GM21619 (cell line): ENCODE measurements at regions not wholly inside any gene's neighbourhood (a gene's known extent, or its start where the extent isn't known, plus 50 kb on each side); places are given as distances from the start of the nearest gene placed in this dataset.

ENCODE experiments used
- ATAC-seq: cut with Tn5 transposase; IDR thresholded peaks from one replicate; pipeline ENCODE4 v1.9.1; 2021; ENCODE audit not compliant: unreplicated experiment

DNA sequence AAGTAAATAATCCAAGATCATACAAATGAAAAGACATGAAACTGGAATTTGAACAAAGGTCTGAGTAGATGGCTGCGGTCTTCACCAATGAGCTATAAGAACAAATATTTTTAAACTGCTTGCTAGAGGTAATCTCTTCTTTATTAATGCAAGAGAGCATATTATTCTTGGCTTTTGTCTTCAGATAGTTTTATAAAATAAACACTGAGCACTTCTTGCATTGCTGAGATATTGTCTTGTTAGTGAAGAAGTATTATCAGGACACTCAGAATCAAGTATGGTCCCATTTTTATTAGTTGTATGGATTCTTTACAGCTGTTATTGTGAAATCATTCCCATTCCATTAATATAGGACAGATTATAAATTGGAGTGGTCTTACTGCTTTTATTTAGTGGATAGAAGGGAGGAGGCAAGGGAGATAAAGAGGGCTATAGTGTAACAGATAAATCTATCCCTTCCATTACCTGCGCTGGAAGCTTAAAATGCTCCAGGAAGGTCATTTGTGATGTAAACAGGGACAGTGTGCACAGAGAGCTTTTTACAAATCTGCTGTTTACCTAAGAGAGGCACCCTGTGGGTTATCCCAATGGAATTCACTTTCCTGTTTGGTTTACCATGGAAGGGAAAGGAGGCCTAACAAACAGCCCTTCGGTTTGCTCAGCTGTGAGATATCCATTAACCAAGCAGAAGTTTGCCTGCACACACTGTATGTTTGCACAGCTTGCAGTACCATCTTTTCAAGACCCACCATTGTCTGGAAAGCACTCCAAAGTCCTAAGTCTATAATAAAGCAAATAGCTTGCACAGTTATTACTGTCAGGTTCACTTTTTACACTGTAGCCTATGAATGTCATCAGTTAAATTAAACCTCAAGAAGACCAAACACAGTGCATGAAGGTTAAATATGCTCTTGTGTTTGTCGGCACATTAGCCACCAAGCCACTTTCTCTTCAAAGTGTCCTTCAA lies 347.7 kb upstream of the TGFBR2 start:
- ATAC-seq: no peak

DNA sequence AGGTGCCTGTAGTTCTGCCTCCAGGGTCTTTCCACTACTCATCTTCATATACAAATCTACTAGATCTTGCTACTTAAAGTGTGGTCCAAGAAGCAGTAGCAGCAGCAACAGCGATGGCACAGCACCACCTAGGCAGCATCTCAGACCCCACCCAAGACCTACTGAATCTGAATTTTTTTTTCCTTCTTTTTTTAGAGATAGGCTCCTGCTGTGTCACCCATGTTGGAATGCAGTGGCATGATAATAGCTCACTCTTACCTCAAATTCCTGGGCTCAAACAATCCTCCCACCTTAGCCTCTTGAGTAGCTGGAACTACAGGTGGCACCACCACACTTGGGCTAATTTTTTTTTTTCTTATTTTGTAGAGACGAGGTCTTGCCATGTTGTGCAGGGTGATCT lies 346.7 kb upstream of the TGFBR2 start:
- ATAC-seq: no peak

DNA sequence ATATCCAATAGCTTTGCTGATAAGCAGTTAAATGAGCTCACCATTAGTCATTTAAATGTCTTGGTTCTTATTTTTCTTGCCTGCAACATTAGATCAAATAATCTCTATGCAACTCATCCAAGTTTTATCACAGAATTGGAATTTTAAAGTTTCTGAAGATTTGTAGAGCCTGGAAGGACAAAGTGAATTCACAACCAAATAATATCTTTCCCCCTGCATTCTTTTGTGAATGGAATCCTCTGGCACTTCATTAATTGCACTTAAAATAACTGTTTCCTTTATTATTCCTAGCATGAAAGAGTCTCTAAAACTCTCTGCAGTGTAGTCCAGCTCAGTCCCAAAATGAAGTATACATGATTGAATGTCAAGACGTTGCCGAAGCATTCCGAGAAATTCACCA lies 345.6 kb upstream of the TGFBR2 start:
- no peak for ATAC-seq

DNA sequence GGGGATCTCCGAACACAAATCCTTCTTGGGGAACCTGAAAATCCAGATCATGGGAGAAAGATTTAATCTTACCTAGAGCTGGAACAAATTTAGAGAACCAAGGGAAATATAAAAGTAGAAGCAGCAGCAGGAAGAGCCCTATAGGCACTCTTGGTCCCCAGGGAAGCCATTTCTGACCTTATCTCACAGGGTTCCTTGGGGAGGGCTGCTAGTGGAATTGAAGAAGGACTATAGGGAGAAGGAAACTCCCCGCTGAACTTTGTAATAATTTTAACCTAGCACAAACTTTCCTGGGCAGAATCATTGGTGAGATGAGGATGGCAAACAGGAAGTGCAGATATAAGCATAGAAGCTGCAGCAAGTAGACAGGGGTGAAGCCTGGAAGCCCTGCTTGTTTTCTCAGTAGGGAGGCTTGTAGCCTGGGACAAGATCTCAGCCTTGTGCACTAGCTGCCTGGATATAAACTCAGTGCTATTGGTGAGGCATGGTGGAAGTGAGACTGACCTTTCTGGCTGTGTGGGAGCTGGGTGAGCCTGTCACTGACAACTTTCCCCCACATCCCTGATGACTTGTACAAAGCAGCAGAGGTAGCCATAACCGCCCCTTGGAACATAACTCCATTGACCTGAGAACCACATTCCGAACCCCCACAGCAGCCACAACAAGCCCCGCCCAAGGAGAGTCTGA lies 343.0 kb upstream of the TGFBR2 start:
- no peak for ATAC-seq

DNA sequence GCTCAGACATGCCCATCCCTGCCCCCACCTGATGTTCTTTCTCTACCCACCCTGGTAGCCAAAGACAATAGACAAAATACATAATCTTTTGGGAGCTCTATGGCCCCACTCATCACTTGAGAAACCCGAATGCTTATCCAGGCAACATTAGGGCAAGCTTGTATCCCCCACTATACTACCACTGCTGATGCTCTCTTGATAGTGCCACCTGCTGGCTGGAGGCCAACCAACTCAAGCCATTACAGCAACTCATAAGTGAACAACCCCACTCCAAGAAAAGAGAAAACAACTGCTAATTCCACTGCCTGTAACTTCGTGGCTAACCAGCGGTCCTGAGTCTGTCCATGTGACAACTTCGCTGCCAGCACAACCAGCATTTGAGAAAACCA lies 342.5 kb upstream of the TGFBR2 start:
- ATAC-seq: no peak

DNA sequence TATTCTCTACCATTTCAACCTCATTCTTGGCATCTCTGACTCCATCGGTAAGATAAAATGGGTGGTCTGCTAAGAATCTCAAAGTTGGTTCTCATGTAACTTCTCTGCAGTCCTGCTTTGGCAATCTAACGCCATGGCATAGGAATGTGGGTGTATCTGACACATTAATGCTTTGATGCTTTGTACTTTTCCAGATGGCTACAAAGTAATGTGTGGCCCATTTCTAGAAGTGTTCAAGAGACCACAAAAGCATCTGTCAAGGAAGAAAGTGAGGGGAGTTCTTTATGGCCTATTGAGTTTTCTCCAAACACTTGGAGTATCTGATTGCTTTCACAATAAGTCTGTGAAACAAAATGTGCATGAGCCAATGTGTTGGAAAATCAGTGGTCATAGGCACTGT lies 339.9 kb upstream of the TGFBR2 start:
- no peak for ATAC-seq

DNA sequence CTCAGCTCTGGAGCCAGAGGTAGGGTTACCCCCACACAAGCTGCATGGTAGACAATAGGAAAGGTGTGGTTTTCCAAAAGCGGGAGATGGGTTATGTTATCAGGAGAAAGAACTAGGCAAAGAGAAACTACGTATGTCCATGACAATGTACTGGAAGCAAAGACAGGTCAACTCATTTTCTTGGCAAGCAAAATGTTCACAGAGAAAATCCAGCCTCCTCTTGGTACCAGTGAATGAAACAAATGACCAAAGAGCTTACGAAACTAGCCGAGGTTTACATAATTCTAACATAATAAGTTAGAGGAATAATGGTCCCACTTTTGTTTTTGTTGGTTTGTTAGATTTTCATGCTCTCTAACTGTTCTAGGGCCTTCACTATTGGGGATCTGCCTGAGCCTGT lies 338.1 kb upstream of the TGFBR2 start:
- no peak for ATAC-seq

DNA sequence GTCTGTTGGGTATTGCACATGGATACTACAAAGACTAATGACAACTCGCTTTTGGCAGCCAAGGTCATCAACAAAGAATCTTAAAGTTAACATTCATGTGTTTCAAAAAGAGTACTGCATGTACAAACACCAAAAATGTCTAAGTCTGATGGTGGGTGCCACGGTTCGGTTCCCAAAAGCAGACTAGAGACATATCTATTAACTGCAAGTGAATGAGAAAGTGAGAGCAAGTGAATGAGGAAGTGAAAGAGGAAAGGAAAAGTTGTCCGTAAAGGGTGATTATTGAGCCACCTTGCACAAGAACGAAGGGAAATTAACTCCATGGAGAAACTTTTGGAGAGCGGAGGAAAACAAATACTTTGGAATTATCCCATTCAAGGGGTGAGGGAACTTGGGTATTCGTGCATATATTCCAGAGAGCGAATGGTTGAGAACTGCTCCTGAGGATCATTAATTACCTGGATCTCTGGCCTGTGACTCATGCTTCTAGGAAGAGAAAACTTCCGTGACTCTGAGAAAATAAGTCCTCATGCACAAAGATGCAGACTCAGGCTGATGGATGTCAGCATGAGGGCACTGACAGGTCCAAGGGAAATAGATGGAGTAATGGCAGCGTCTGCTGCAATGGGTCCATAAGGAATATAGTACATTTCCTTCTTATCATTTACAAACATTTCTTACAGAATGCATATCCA lies 336.5 kb upstream of the TGFBR2 start:
- ATAC-seq: no peak

DNA sequence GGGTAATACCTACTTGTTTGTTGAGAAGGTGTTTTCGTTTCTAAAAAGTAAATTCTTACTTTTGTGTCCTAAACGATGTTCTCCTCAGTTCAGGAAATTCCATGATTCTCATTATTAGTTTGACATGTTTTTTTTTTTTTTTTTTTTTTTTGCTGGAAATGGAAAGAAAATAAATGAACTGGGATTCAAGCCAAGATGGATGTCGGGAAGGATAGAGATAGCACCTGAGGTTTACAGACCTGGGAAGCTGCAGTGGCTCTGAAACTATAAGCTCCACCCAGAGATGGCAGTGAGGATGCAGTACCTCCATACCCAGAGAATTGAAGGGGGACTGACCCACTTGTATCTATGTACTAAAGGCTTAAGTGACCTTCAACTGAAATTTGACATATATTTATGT lies 334.6 kb upstream of the TGFBR2 start:
- ATAC-seq: no peak

DNA sequence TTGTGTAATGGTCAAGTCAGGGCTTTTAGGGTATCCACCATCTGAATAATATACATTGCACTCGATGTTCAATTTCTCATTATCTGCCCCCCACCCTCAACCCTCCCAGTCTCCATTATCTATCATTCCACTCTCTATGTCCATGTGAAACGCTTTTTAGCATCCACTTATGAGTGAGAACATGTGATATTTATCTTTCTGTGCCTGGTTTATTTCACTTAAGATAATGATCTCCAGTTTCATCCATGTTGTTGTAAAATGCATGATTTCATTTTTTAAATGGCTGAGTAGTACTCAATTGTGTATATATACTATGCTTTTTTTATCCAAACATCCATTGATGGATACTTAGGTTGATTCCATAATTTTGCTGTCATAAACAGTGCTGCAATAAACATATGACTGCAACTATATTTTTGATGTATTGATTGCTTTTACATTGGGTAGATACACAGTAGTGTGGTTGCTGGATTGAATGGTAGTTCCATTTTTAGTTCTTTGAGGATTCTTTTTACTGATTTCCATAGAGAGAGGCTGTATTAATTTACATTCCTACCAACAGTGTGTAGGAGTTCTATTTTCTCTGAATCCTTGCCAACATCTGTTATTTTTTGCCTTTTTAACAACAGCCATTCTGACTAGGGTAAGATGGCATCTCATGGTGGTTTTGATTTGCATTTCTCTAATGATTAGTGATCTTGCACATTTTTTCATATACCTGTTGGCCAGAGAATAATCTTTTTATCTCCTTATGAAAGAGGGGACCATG lies 332.9 kb upstream of the TGFBR2 start:
- ATAC-seq: no peak

DNA sequence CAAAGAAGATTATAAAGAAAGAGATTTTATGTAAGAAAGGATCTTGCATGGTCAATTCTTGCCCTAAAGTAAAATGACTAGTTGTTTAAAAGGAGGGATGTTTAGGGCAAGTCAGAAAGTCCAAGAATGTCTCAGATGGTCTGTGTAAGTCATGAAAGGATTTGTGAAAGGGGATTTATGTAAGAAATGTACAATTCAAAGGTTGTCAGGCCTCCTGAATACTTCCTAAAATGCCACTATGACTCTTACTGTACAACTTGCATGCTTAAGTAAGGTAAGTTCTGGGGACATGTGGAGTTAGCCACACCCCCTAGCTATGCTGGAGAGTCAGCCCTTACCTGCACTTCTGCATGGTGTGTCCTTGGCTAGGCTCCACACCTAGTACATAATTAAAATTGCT lies 328.9 kb upstream of the TGFBR2 start:
- no peak for ATAC-seq

DNA sequence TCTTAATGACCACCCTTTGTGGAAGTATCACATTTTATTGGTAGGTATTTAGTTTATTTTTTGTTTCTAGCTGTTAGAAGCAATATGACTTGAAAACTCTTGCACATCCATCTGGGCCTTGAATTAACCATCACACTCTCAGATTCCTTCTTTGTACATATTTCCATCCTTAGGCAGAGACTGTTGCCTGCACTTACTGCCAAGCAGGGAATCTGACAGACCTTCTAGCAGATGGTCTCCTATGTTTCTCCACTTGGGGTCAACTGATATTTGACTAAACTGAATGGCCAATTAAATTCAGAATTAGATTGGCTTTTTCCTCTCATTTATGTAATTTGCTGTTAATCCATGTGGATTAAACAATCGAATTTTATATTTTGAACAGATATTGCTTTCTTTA lies 324.9 kb upstream of the TGFBR2 start:
- no peak for ATAC-seq

DNA sequence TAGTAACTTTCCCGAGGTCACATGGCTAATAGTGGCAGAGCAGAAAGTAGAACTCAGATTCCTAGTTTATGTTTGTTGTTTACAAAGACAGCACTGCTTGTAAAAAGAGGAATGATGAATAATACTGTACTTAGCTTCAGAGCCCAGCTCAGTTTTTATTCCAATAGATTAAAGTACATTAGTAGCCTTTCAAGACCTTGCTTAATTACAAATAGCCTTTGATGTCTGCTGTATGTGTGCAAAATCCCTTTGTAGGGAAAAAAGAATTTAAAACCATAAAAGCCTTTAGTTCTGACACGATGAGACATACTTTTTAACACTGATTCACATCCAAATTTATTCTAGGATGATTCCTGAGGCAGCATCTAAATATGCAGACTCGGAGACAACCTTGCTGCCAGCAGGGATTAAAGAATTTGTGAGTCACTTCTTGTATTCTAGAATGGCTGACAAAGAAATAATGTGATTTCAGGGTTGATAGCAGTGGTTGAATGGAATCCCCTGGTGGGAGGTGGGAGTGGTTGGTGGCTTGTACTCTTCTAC lies 324.2 kb upstream of the TGFBR2 start:
- no peak for ATAC-seq

DNA sequence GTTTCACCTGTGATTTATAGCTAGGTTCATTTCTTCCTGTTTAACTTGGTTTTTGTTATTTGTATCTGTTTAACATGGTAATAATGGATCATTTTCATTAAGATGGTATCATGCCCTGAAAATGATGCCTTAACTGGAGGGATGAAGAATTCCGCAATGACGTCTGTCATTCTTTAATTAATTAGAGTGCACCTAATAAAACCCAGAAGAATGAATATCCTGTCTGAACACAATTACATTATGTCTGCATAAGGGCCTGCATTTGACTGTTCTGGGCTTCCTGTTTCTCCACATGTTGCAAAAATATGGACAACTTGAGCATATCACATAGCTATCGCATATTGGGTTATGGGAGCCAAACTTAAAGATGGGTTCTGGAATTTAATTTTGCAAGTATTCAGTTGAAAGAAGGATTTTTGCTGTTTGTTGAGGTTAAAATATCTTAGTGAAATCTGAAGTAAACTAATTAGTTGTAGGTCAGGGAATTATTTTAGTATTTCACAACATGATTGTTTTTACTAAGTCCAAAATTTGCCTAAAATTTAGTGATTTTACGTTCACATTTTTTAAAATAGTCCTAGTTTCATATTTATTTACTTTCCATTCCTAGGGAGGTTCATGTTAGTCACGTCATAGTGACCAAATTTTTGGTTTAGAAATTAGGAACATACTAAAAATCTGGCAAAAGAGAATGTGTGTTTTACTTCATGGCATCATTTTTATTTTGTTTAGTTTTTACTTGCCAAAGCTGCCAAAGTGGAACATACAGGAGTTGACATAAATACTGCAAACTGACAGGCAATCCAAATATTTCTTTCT lies 321.0 kb upstream of the TGFBR2 start:
- no peak for ATAC-seq

DNA sequence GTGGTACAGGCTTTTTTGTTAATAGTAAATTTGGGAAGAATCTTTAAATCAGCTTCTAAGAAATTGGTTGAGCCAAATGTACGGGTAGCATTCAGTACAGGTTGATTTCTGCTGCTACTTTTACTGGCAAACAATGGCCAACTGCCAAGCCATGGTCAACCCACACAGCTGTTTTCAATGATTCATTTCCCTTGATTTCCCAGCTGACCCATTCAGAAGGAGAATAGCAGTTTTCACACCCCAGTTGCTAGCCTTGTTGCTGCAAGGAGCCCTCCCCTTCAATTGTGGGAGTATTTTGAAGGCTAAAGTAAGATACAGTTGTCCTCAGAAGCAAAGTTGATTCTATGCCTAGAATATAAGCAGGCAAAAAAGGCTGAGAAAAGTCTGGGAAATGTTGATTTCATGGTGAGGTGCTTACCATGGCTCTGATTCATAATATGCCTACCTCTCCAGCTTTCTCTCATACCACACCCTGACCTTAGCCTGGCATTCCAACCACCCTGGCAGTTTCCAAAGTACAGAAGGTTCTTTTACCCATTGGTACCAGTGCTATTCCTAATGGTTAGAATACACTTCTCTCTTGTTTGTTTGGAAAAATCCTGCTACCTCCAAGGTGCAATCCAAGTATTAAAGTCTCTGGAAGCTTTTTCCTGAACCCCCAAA lies 320.3 kb upstream of the TGFBR2 start:
- no peak for ATAC-seq

DNA sequence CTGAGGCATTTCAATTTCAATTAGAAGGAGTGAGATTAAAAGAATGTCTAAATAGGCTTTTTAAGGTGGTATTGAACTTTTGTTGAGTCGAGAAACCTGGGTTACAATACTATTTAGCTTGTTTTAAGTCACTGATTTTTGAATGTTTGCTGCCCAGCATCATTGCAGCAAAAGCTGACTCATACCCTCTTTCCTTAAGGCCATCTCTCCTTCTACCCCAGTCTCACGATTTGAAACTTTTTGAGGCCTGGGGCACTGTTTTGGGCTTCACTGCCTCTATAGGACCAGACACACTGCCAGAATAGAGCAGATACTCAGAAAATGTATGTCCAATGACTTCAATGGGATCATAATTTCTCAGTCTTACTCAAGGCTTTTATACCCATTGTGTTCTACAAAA lies 319.6 kb upstream of the TGFBR2 start:
- ATAC-seq: no peak

DNA sequence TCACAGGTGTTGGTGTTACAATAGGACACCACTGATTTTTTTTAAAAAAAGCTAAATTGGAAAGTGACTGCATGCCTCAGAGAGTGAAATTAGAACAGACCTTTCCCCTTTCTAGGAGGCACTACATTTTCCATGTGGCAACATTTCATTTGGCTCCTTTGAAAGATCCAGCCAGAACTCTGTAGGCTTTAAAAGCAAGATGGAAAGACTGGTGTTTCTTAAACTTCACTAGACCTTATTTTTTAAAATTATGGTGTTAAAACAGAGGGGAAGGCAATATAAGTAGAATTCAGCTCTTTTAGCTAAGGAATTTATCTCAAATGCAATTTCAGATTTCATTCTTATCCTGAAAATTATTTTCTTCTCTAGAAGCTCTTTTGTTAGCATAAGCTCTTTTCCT lies 317.6 kb upstream of the TGFBR2 start:
- no peak for ATAC-seq

DNA sequence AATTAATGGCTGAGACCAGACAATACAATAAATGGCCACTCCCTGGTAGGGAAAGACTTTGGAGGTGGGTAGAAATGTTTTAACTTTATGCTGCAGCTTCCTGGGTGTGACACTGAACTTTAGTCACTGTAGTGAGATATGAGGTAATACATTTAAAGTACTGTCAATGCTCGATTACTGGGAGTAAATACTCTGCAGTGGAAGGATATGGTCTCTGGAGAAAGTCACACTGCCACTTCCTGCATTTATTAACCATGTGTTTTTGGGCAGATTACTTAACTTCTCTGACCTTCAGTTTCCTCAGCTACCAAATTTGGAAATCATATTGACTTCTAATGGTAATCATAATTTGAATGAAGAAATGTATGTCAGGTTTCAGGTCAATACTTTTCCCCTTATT lies 317.1 kb upstream of the TGFBR2 start:
- no peak for ATAC-seq

DNA sequence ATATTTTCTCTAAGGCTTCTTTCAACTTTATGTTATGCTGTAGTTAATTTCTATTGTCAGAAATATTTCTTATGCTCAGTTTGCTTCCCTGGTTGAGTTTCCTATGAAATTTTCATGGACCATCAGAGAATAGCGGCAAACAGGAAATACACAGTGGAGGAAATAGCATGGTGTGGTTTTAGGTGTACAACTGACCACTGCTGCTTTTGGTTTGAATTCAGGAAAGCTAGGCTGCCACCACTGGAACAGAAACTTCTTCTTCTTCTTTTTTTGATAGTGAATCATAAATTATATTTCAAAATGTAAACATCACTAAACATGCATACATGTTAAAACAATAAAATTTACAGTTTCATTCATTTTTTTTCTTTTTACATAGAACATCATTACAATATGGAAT lies 316.6 kb upstream of the TGFBR2 start:
- ATAC-seq: no peak
